Glutamatergic neuron (in vitro differentiated cells): ENCODE measurements at regions not wholly inside any gene's neighbourhood (a gene's known extent, or its start where the extent isn't known, plus 50 kb on each side); places are given as distances from the start of the nearest gene placed in this dataset.
A peak's percentile ranks its signal among the peaks of the same experiment; 100 is the strongest.
"Not testable (repeated sequence)": the region's sequence is repeated elsewhere in the genome, so short reads cannot be mapped to it uniquely, and the experiment has no call there.

Source experiments
- DNase-seq: peaks from one replicate; pipeline ENCODE4 v3.0.0; 2022
- H3K27ac Mint-ChIP-seq: one replicate; pipeline ENCODE4 v1.8.0; 2020; ENCODE audit warnings: mild to moderate bottlenecking, mixed read lengths, inconsistent platforms; ENCODE audit not compliant: unreplicated experiment
- H3K27me3 Mint-ChIP-seq: one replicate; pipeline ENCODE4 v1.8.0; 2020; ENCODE audit warnings: mild to moderate bottlenecking, moderate library complexity, mixed read lengths, inconsistent platforms; ENCODE audit not compliant: unreplicated experiment
- H3K36me3 Mint-ChIP-seq: one replicate; pipeline ENCODE4 v1.8.0; 2020; ENCODE audit warnings: mild to moderate bottlenecking, mixed read lengths, inconsistent platforms; ENCODE audit not compliant: unreplicated experiment
- H3K4me1 Mint-ChIP-seq: one replicate; pipeline ENCODE4 v1.8.0; 2020; ENCODE audit warnings: mild to moderate bottlenecking, low read depth, mixed read lengths, inconsistent platforms; ENCODE audit not compliant: unreplicated experiment
- H3K4me3 Mint-ChIP-seq: one replicate; pipeline ENCODE4 v1.8.0; 2020; ENCODE audit warnings: mild to moderate bottlenecking, mixed read lengths, inconsistent platforms; ENCODE audit not compliant: unreplicated experiment
- H3K9me3 Mint-ChIP-seq: one replicate; pipeline ENCODE4 v1.8.0; 2020; ENCODE audit warnings: mild to moderate bottlenecking, moderate library complexity, mixed read lengths, inconsistent platforms; ENCODE audit not compliant: unreplicated experiment
- TF ChIP-seq, protein P1 (sequence below): fragments of 200-600 bp; sonication (generic); IDR thresholded peaks from one replicate; pipeline ENCODE4 v1.5.0; 2021; ENCODE audit not compliant: partially characterized antibody, unreplicated experiment

DNA sequence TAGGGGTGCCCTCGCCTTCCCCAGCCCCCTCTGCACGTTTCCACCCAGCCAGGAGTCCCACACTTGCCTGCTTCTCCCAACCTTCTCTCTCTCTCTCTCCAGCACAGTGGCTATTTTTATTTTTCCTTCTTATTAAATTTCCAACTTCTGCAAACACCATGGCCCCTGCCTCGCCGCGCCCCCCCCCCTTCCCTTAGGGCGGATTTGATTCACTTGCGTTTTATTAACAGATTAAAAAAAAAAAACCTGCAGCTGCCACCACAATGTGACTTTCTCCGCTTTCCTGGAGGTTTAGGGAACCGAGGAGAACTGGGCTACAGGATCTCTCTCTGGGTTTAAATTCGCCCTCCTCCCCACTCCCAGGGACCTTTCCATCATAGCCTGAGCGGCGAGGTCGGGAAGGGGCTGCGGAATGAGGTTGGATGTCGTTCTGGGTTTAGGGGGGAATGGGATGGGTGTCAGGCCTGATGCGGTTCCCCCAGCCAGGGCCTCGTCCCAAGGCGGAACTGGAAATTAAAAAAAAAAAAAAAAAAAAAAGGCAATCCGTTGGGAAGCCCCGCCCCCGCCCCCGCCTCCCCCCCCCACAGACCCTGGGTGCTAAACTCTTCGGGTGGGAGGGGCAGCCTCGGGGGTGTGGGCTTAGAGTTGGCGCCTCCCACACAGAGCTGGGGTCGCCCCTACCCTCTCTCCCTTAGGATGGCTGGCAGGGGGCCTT is 87.3 kb upstream of the ADGRL1 start:
- not testable (repeated sequence) for H3K27me3 Mint-ChIP-seq, H3K9me3 Mint-ChIP-seq, H3K4me1 Mint-ChIP-seq, H3K27ac Mint-ChIP-seq, H3K36me3 Mint-ChIP-seq
- H3K4me3 Mint-ChIP-seq = peak overlapping the region; percentile 64
- peak; percentile 49 for DNase-seq

DNA sequence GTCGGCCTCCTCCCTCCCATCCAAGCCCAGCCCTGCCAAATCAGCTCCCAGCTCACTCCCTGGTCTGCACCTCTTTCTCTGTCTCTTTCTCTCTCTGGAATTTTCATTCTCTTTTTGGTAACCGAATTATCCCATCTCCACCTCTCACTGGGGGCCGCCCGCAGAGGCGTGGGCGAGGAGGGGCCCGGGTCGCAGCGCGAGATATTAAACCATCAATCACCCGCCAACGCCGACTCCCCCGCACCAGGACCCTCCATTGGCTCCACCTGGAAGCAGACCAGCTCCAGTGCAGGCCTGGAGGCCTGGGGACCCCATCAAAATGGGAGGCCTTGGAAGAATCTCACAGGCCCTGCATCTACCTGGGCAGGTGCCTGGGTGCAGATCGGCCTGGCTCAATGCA is 83.8 kb upstream of the ADGRL1 start:
- H3K27ac Mint-ChIP-seq, H3K27me3 Mint-ChIP-seq, H3K4me3 Mint-ChIP-seq, H3K36me3 Mint-ChIP-seq, DNase-seq, H3K9me3 Mint-ChIP-seq, H3K4me1 Mint-ChIP-seq: not testable (repeated sequence)

DNA sequence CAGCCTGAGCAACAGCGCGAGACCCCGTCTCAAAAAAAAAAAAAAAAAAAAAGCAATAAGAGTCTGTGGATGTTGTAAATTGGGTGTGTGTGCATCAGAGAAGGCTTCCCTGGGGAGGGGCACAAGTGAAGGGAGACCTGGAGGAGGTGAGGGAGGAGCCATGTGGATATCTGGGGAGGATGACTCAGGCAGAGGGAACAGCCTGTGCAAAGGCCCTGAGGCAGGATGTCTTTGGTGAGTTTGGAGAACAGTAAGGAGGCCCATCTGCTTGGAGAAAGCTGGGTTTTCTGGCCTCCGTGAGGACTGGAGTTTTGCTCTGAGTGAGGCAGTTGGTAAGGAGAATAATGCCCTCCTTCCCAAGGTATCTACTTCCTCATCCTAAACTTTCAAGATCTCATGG is 81.9 kb upstream of the ADGRL1 start:
- not testable (repeated sequence) for H3K9me3 Mint-ChIP-seq, H3K27me3 Mint-ChIP-seq, H3K36me3 Mint-ChIP-seq, H3K4me1 Mint-ChIP-seq, H3K27ac Mint-ChIP-seq, H3K4me3 Mint-ChIP-seq, DNase-seq

DNA sequence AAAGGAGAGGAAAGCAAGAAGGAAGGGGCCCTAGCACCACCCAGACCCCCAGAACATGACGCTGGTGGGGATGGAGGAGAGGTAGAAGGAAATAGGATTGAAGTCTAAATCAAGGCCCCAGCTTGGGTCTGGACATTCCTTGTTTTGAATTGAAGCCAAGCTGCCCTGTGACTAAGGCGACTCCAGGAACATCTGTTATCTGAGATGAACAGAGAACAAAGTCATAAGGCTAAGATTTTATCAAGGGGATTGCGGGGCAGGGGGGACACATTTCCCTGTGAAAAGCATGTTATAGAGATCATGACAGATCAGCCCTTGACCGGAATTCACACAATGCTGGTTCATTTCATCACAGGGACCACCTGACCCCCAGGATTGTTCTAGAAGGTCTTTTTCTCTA is 80.6 kb upstream of the ADGRL1 start:
- H3K4me1 Mint-ChIP-seq, H3K9me3 Mint-ChIP-seq, H3K27me3 Mint-ChIP-seq, H3K36me3 Mint-ChIP-seq, DNase-seq, H3K4me3 Mint-ChIP-seq, H3K27ac Mint-ChIP-seq: not testable (repeated sequence)

DNA sequence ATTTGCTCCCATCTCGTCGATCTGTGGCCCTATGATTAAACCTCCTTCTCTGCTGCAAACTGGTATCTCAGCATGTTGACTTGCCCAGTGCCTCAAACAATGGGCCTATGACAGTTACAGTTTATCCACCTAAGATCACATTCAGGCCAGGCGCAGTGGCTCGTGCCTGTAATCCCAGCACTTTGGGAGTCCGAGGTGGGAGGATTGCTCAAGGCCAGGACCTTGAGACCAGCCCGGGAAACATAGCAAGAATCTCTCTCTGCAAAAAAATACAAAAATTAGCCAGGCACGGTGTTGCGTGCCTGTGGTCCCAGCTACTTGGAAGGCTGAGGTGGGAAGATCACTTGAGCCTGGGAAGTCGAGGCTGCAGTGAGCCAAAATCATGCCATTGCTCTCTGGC is 79.8 kb upstream of the ADGRL1 start:
- not testable (repeated sequence) for H3K9me3 Mint-ChIP-seq, H3K27me3 Mint-ChIP-seq, H3K36me3 Mint-ChIP-seq, H3K4me3 Mint-ChIP-seq, DNase-seq, H3K4me1 Mint-ChIP-seq, H3K27ac Mint-ChIP-seq

DNA sequence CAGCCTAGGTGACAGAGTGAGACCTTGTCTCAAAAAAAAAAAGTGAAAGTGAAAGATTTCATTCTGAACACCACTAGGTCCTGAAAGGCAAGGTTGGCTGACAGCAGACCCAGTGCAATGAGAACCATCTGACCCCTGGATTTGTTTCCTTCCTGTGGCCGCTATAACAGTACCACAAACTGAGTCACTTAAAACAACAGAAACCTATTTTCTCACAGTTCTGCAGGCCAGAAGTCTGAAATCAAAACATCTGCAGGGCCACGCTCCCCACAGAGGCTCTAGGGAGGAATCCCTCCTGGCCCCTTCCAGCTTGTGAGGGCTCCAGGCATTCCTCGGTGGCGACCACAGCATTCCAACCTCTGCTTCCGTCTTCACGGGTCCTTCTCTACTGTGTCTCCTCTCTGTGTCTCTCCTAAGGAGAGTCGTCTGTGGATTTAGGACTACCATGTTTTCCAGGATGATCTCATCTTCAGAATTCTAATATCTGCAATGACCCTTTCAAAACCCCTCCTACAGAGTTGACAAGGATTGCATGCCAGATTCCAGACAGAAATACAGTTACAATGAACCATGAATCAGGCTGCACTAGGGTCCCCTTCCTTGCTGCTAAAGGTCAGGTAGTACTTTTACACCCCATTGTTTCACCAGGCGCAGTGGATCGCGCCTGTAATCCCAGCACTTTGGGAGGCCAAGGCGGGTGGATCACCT is 78.0 kb upstream of the ADGRL1 start:
- not testable (repeated sequence) for H3K4me3 Mint-ChIP-seq, H3K9me3 Mint-ChIP-seq, H3K27ac Mint-ChIP-seq, DNase-seq, H3K4me1 Mint-ChIP-seq, H3K36me3 Mint-ChIP-seq, H3K27me3 Mint-ChIP-seq

DNA sequence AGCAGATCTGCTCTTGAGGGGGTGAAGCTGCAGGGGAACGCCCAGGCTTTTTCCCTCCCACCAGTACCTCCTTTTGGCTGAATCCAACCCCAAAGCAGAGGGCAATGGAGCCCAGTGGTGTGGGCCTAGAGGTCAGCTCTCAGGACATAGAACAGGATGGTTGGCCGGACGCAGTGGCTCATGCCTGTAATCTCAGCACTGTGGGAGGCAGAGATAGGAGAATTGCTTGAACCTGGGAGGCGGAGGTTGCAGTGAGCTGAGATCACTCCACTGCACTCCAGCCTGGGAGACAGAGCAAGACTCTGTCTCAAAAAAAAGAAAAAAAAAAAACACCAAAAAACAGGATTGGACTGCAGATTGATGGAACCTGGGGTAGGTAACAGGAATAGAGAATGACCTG is 73.3 kb upstream of the ADGRL1 start:
- H3K9me3 Mint-ChIP-seq, H3K27me3 Mint-ChIP-seq, H3K4me1 Mint-ChIP-seq, H3K36me3 Mint-ChIP-seq, H3K4me3 Mint-ChIP-seq, H3K27ac Mint-ChIP-seq, DNase-seq: not testable (repeated sequence)

DNA sequence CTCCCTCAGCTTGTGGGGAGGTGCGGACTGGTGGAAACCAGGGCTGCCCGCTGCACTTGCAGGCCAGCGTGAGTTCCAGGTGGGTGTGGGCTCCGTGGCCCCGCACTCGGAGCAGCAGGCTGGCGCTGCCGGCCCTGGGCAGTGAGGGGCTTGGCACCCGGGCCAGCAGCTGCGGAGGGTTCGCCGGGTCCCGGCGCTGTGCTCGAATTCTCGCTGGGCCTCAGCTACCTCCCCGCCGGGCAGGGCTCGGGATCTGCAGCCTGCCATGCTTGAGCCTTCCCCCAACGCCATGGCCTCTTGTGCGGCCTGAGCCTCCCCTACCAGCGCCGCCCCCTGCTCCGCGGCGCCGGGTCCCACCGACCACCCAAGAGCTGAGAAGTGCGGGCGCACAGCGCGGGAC is 71.6 kb upstream of the ADGRL1 start:
- Mint-ChIP-seq H3K4me1 (no peaks in the 10 kb centered on the region), H3K36me3 (peaks cover 4% of the 10 kb centered on the region), H3K9me3 (peaks cover 4% of the 10 kb centered on the region), H3K4me3 (no peak overlapping the region), H3K27ac (no peak overlapping the region), H3K27me3 (no peaks in the 10 kb centered on the region)
- no peak for DNase-seq
- TF ChIP-seq, protein P1, sequence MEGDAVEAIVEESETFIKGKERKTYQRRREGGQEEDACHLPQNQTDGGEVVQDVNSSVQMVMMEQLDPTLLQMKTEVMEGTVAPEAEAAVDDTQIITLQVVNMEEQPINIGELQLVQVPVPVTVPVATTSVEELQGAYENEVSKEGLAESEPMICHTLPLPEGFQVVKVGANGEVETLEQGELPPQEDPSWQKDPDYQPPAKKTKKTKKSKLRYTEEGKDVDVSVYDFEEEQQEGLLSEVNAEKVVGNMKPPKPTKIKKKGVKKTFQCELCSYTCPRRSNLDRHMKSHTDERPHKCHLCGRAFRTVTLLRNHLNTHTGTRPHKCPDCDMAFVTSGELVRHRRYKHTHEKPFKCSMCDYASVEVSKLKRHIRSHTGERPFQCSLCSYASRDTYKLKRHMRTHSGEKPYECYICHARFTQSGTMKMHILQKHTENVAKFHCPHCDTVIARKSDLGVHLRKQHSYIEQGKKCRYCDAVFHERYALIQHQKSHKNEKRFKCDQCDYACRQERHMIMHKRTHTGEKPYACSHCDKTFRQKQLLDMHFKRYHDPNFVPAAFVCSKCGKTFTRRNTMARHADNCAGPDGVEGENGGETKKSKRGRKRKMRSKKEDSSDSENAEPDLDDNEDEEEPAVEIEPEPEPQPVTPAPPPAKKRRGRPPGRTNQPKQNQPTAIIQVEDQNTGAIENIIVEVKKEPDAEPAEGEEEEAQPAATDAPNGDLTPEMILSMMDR = no peak

DNA sequence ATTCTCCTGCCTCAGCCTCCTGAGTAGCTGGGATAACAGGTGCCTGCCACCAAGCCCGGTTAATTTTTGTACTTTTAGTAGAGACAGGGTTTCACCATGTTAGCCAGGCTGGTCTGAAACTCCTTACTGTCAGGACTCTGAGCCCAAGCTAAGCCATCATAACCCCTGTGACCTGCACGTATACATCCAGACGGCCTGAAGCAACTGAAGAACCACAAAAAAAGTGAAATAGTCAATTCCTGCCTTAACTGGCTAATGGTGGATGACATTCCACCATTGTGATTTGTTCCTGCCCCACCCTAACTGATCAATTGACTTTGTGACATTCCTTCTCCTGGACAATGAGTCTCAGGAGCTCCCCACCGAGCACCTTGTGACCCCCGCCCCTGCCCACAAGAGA is 69.9 kb upstream of the ADGRL1 start:
- H3K4me1 Mint-ChIP-seq, DNase-seq, H3K27me3 Mint-ChIP-seq, H3K36me3 Mint-ChIP-seq, H3K4me3 Mint-ChIP-seq, H3K9me3 Mint-ChIP-seq: not testable (repeated sequence)
- H3K27ac Mint-ChIP-seq = peak overlapping the region; percentile 48
